HL-60 (cell line): ENCODE measurements at regions not wholly inside any gene's neighbourhood (a gene's known extent, or its start where the extent isn't known, plus 50 kb on each side); places are given as distances from the start of the nearest gene placed in this dataset.

Source experiments
- GABPA ChIP-seq: IDR thresholded peaks from 2 replicates; pipeline ENCODE4 v1.6.1; 2012; ENCODE audit warnings: low read depth
- POLR2AphosphoS5 ChIP-seq: IDR thresholded peaks from 2 replicates; pipeline ENCODE4 v1.6.1; 2012; ENCODE audit warnings: low read depth
- TF ChIP-seq, protein P1 (sequence below): IDR thresholded peaks from one replicate; pipeline ENCODE4 v1.5.1; 2011; ENCODE audit warnings: low read length, control low read depth, inconsistent platforms; ENCODE audit not compliant: insufficient read depth

DNA sequence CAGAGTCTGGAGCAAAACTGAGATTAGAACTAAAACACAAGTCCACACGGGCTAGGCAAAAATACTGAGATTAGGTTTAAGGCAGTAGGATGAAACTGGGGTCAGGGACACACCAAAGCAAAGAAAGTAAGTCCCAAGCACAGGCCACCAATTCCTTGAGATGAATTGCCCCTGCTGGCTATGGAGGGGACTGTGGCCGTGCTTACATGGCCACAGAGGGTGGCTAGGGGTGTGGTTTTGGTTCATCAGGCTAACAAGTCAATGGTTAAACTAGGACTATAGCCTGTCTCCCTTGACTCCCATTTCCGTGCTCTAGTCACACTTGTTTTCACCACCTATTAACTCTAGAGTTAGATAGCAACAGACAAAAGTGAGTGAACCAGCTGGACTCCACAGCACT lies 394.8 kb downstream of the PBX1 start:
- TF ChIP-seq, protein P1, sequence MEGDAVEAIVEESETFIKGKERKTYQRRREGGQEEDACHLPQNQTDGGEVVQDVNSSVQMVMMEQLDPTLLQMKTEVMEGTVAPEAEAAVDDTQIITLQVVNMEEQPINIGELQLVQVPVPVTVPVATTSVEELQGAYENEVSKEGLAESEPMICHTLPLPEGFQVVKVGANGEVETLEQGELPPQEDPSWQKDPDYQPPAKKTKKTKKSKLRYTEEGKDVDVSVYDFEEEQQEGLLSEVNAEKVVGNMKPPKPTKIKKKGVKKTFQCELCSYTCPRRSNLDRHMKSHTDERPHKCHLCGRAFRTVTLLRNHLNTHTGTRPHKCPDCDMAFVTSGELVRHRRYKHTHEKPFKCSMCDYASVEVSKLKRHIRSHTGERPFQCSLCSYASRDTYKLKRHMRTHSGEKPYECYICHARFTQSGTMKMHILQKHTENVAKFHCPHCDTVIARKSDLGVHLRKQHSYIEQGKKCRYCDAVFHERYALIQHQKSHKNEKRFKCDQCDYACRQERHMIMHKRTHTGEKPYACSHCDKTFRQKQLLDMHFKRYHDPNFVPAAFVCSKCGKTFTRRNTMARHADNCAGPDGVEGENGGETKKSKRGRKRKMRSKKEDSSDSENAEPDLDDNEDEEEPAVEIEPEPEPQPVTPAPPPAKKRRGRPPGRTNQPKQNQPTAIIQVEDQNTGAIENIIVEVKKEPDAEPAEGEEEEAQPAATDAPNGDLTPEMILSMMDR, result no peak
- TF ChIP-seq GABPA (no peak), POLR2AphosphoS5 (no peak)
